ENCODE measurements at regions not wholly inside any gene's neighbourhood (a gene's known extent, or its start where the extent isn't known, plus 50 kb on each side); places are given as distances from the start of the nearest gene placed in this dataset.
A peak's percentile ranks its signal among the peaks of the same experiment; 100 is the strongest.

- TF ChIP-seq, protein P1, sequence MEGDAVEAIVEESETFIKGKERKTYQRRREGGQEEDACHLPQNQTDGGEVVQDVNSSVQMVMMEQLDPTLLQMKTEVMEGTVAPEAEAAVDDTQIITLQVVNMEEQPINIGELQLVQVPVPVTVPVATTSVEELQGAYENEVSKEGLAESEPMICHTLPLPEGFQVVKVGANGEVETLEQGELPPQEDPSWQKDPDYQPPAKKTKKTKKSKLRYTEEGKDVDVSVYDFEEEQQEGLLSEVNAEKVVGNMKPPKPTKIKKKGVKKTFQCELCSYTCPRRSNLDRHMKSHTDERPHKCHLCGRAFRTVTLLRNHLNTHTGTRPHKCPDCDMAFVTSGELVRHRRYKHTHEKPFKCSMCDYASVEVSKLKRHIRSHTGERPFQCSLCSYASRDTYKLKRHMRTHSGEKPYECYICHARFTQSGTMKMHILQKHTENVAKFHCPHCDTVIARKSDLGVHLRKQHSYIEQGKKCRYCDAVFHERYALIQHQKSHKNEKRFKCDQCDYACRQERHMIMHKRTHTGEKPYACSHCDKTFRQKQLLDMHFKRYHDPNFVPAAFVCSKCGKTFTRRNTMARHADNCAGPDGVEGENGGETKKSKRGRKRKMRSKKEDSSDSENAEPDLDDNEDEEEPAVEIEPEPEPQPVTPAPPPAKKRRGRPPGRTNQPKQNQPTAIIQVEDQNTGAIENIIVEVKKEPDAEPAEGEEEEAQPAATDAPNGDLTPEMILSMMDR (IDR thresholded peaks at IDR 0.05; ENCODE audit: insufficient read depth, low read length, severe bottlenecking) = no peak
- Histone ChIP-seq H3K4me3 (ENCODE audit: low read depth, low read length) (no peak overlapping the region), H3K27me3 (ENCODE audit: control insufficient read depth, insufficient read depth, low read length) (no peaks in the 10 kb centered on the region), H3K36me3 (ENCODE audit: control insufficient read depth, insufficient read depth, low read length) (no peaks in the 10 kb centered on the region)
- FAIRE-seq (no peak), DNase-seq (ENCODE audit: low read depth) (no peak)
These were observed 896.2 kb downstream of the BRD1 start for GRCh38 chr22:48931452-48931851.

DNA sequence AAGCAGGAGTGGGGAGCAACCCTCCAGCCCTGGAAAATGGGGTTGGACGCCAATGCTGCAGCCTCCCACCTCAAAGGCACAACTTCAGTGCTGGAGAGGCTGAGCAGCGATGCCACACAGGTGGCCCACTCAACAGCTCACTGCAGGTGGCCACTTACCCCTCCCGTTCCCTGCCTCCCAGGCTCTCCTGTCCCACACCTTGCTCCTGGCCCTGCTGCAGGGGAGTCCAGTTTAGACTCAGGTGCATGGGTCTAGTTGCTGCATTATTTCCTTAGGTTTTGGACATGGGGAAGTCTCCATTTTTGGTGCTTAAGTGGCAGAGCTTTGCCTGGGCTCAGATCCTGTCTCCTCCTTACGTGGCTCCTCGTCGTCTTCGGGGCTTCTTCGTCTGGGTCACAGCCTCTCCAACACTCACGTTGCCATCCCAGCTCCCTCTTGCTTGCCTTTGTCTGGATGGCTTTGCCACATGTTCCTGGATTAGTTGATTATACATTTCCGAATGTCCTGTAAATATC is 898.3 kb downstream of the BRD1 start:
- TF ChIP-seq, protein P1 (IDR thresholded peaks at IDR 0.05; ENCODE audit: insufficient read depth, low read length, severe bottlenecking) = no peak
- Histone ChIP-seq H3K4me3 (ENCODE audit: low read depth, low read length) (no peak overlapping the region), H3K27me3 (ENCODE audit: control insufficient read depth, insufficient read depth, low read length) (no peaks in the 10 kb centered on the region), H3K36me3 (ENCODE audit: control insufficient read depth, insufficient read depth, low read length) (no peaks in the 10 kb centered on the region)
- DNase-seq (ENCODE audit: low read depth) (no peak), FAIRE-seq (peak; percentile 7)

DNA sequence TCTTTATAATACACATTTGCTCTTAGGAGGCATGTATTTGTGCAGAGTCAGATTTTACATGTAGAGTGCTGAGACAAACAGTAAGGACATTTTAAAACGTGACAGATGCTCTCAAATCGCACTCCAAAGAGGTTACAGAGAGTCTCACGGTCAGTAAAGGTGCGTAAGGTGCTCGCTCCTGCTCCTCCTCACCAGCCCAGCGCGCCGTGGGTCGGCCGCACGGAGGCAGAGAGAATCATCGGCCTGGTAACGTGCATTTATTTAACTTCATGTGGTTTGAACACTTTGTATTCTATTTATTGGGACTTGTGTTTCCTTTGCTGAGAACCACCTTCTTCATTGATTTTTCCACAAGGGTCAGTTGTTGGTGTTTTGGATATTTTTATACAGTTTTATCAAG is 900.1 kb downstream of the BRD1 start:
- no peak for FAIRE-seq
- H3K27me3 ChIP-seq (ENCODE audit: control insufficient read depth, insufficient read depth, low read length) = no peaks in the 10 kb centered on the region
- no peaks in the 10 kb centered on the region for H3K36me3 ChIP-seq (ENCODE audit: control insufficient read depth, insufficient read depth, low read length)
- no peak for DNase-seq (ENCODE audit: low read depth)
- TF ChIP-seq, protein P1 (IDR thresholded peaks at IDR 0.05; ENCODE audit: insufficient read depth, low read length, severe bottlenecking) = no peak
- no peak overlapping the region for H3K4me3 ChIP-seq (ENCODE audit: low read depth, low read length)

DNA sequence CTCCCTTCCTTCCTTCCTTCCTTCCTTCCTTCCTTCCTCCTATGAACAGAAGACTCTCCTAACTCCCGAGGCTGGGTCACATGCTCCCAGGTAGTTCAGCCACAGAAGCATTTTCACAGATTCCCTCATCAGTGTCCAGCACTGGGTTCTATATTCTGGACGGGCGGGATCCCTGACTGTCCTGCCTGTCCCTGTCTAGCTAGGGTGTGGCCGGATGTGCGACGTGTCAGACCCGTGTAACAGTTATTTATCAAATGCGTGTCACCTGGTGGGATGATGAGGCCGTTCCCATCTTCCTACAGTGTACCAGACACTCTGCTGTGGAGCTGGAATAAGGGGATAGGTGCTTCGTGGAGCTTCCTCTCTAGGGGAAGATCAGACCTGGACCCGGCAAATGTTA is 901.0 kb downstream of the BRD1 start:
- no peak for FAIRE-seq
- TF ChIP-seq, protein P1 (IDR thresholded peaks at IDR 0.05; ENCODE audit: insufficient read depth, low read length, severe bottlenecking) = no peak
- DNase-seq (ENCODE audit: low read depth) = no peak

DNA sequence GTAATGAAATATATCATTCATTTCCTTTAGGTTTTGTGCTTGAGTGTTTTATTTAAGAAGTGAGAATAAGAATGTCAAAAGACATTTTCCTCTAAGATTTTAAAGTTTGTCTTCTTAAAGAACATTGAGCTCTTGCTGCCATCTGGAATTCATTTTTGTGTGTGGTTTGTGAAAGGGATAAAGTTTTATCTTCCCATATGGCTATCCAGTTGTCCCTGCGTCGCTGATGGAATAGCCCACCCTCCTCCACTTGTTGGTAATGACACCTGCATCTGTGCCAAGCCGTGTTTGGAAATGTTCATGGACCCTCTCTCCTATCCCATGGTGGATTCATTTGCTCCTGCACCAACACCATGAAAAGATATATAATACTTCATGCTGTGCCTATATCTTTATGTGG is 901.5 kb downstream of the BRD1 start:
- TF ChIP-seq, protein P1 (IDR thresholded peaks at IDR 0.05; ENCODE audit: insufficient read depth, low read length, severe bottlenecking) = no peak
- H3K27me3 ChIP-seq (ENCODE audit: control insufficient read depth, insufficient read depth, low read length) = no peaks in the 10 kb centered on the region
- H3K36me3 ChIP-seq (ENCODE audit: control insufficient read depth, insufficient read depth, low read length) = no peaks in the 10 kb centered on the region
- no peak overlapping the region for H3K4me3 ChIP-seq (ENCODE audit: low read depth, low read length)
- no peak for FAIRE-seq
- no peak for DNase-seq (ENCODE audit: low read depth)

More for the DNA sequence above, 901.0 kb downstream of the BRD1 start:
- H3K36me3 ChIP-seq (ENCODE audit: control insufficient read depth, insufficient read depth, low read length) = no peaks in the 10 kb centered on the region
- no peak overlapping the region for H3K4me3 ChIP-seq (ENCODE audit: low read depth, low read length)
- H3K27me3 ChIP-seq (ENCODE audit: control insufficient read depth, insufficient read depth, low read length) = no peaks in the 10 kb centered on the region

DNA sequence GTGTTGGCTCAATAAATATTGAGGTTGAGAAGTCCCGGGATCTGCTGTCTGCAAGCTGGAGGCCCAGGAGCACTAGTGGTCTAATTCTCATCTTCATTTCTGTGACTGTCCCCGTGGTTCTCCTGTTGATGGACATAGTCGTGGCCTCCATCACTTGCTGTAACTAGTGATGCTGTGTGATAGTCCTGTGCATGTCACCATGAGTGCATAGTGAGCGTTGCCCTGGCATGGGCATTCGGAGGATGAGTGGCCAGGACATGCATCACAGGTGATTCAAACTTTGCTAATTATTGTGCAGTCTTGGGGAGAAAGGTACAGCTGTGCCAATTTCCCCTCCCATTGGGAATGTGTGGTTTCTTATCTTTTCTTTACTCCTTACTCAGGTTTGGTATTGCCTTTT is 902.2 kb downstream of the BRD1 start:
- DNase-seq (ENCODE audit: low read depth) = no peak
- Histone ChIP-seq H3K27me3 (ENCODE audit: control insufficient read depth, insufficient read depth, low read length) (no peaks in the 10 kb centered on the region), H3K36me3 (ENCODE audit: control insufficient read depth, insufficient read depth, low read length) (no peaks in the 10 kb centered on the region), H3K4me3 (ENCODE audit: low read depth, low read length) (no peak overlapping the region)
- TF ChIP-seq, protein P1 (IDR thresholded peaks at IDR 0.05; ENCODE audit: insufficient read depth, low read length, severe bottlenecking) = no peak
- FAIRE-seq = no peak

Measured in bronchial epithelial cell (primary cell).